Stimulated activated CD8-positive, alpha-beta memory T cell treated with anti-CD3 and anti-CD28 coated beads, Interleukin-4, amount 100 ng/mL, for 24 hours (primary cell): ENCODE measurements at regions not wholly inside any gene's neighbourhood (a gene's known extent, or its start where the extent isn't known, plus 50 kb on each side); places are given as distances from the start of the nearest gene placed in this dataset.
"Not testable (repeated sequence)": the region's sequence is repeated elsewhere in the genome, so short reads cannot be mapped to it uniquely, and the experiment has no call there.

Source experiments
- DNase-seq: peaks from one replicate; pipeline ENCODE4 v3.0.0-alpha.2; 2020; ENCODE audit warnings: low read depth

GRCh38 chr4:123674762-123675465 lies 278.3 kb downstream of the SPRY1 start:
- DNase-seq: no peak

- no peak for DNase-seq
Observed at GRCh38 chr4:123675567-123675966, 279.0 kb downstream of the SPRY1 start.

DNA sequence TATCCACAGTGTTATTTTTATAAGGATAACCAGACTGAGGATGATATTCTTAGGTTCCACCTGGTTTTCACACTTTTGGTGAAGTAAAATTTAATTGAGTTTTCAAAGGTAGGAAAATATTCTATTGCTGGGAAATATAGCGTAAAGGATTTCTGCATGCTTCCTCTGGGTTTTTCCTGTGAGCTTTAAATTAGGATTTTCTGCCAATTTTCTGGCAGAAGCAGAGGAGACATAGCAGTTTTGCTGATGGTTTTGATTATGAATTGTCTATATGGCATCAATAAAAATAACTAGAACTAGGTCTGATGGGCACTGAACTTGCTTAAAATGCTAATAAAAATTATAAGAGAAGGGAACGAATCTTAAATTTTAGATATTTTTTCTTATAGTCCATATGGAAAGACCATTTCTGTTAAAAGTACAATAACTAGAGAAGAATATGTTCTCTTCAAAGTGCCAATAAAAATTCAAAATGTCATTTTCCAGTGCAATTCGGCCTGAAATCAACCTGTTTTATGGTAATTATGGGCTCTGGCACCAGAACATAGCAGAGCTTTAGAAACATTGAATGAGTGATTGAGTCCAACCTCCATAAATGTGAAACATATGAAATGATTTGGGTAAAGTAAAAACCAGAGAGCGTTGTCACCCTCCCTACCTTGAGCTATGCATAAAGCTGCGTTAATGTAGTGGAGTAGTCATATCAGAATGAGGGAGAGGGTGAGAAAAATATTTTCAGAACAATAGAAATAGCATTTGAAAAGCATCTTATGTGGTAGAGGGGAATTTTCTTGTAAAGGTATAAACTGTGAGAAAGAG lies 279.7 kb downstream of the SPRY1 start:
- DNase-seq: no peak

- DNase-seq: no peak
Observed at GRCh38 chr4:123676890-123677229, 280.3 kb downstream of the SPRY1 start.

DNA sequence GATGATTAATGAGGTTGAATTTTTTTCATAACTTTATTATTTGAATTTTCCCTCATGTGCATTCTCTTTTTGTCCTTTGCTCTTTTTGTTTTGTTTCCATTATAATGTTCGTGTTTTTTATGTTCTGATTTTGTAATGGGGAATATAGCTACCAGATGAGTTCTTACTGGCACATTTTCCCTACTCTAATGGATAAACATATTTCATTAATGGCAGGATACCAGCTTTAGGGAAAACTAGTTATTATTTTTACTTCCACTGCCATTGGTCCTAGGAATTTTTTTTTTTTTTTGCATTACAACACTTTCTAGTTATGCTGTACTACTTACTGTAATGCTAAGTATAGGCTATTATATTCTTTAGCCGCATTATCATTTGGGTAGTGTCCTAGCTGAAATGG lies 286.3 kb downstream of the SPRY1 start:
- no peak for DNase-seq

DNA sequence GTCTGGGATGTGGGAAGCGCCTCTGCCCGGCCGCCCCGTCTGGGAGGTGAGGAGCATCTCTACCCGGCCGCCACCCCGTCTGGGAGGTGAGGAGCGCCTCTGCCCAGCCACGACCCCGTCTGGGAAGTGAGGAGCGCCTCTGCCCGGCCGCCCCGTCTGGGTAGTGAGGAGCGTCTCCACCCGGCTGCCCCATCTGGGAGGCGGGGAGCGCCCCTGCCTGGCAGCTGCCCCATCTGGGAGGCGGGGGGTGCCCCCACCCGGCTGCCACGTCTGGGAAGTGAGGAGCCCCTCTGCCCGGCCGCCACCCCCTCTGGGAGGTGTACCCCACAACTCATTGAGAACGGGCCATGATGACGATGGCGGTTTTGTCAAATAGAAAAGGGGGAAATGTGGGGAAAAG lies 288.3 kb downstream of the SPRY1 start:
- not testable (repeated sequence) for DNase-seq

DNA sequence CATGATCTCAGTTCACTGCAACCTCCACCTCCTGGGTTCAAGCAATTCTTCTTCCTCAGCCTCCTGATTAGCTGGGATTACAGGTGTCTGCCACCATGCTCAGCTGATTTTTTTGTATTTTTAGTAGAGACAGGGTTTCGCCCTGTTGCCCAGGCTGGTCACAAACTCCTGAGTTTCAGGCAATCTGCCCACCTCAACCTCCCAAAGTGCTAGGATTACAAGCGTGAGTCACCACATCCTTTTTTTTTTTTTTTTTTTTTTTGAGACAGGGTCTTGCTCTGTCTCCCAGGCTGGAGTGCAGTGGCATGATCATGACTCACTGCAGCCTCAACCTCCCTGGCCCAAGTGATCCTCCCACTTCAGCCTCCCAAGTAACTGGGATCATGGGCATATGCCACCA lies 298.9 kb downstream of the SPRY1 start:
- not testable (repeated sequence) for DNase-seq

GRCh38 chr4:123696687-123697086 lies 300.1 kb downstream of the SPRY1 start:
- no peak for DNase-seq

DNA sequence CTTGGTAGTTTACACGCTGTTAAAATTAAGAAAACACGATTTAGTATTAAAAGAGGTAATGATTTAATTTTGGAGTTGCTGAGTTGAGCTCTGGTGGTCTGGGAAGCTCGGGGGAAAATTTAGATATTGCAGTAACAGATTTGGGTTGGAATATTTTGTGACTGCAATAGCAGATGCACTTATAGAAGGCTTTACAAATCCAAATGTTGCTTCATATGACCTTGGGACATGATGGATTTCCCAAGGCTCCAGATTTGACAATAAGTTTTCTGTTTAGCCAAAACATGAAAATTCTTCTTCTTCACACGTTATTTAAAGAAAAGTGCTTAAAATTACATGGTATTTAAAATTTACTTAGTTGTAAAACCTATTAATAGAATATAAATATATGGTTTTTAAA lies 302.0 kb downstream of the SPRY1 start:
- DNase-seq: no peak

GRCh38 chr4:123699880-123700771 lies 303.5 kb downstream of the SPRY1 start:
- no peak for DNase-seq

GRCh38 chr4:123701131-123701575 lies 304.6 kb downstream of the SPRY1 start:
- no peak for DNase-seq

GRCh38 chr4:123705419-123705818 lies 308.8 kb downstream of the SPRY1 start:
- DNase-seq: no peak

DNA sequence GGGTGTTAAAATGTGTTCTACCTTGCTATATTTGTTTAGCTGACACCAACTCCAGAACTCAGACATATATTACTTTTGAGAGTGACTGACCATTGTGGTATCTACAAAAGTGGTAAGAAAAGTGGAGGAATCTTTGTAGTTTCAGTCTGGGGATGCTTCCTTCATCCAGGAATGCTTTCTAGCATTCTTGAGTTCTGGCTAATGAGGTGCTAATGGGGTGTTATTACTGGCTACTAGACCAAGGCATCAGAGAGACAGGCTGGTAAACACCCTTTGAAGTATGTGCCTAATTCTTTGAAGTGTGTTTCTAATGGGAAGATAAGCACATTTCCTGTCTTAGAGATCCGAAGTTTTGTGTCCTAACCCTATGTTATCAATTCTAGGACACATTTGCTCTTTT lies 310.4 kb downstream of the SPRY1 start:
- DNase-seq: no peak

DNA sequence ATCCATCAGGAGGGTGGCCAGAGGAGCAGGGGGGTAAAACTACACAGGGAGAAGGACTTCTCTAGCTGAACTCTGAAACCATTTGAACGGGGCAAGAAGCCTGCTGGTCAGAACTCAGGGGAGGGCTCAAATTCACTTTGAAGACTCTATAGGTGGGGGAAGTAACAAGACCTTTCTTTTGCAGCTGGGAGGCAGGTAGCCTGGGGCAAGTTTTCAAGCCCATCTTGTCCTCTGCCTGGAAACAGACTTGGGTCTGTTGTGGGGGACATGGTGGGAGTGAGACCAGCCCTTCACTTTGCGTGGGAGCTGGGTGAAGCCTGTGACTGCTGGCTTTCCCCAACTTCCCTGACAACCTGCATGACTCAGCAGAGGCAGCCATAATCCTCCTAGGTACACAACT lies 312.3 kb downstream of the SPRY1 start:
- DNase-seq: no peak

GRCh38 chr4:123709336-123709735 lies 312.7 kb downstream of the SPRY1 start:
- DNase-seq: no peak

- no peak for DNase-seq
Observed at GRCh38 chr4:123731035-123731434, 334.4 kb downstream of the SPRY1 start.

DNA sequence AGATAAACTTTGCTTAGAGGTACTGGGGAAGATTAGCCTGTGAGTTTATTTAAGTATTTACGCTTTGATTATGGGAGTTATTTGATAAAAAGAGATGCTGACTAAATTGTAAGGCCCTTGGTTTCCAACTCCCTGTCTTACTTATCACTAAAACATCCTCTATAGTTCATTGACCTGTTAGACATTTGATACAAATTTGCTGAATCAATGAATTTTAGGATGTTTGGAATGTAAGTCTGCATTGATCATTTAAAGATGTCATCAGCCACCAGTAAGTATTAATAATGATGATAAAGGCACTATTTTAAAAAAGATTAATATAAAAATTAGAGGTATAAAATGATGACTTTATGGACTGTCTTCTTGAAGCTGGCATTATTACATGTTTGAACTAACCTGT lies 340.6 kb downstream of the SPRY1 start:
- DNase-seq: no peak

DNA sequence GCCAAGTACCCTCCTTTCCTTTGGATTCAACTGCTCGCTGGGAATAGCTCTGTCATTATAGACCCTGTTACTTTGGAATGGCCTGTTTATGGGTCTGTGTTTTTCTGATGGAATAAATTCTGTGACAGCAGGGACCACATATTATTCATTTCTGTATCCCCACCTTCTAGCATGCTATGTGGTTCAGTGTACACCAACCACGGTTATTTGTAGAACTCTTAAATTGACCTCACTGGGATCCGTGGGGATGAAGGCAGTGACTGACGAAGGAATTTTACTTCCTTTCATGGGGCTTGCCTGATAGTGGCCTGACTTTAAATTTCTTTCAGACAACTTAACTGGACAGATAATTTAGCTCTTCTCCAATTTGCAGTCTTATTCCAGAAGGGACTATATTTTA lies 343.2 kb downstream of the SPRY1 start:
- no peak for DNase-seq

- DNase-seq: no peak
Observed at GRCh38 chr4:123740236-123740635, 343.6 kb downstream of the SPRY1 start.

DNA sequence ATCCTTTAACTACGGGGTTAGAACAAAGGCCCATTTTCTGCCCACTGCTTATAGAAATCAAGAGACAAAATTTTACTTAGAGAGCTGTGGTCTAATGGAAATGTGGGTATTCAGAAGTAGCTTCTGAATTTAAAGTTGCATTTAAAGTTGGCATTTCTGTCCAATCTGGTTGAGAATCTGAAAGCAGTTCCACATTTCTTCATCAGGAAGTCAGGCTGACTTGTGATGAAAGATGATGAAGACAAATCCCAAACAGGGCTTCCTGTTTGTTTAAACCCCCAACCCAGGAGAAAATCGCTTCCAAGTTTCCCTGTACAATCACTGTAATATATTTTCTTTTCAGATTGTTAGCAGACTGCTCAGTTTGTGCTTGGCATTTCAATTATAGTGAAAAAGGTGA lies 345.3 kb downstream of the SPRY1 start:
- DNase-seq: no peak

GRCh38 chr4:123743848-123744247 lies 347.3 kb downstream of the SPRY1 start:
- DNase-seq: no peak

DNA sequence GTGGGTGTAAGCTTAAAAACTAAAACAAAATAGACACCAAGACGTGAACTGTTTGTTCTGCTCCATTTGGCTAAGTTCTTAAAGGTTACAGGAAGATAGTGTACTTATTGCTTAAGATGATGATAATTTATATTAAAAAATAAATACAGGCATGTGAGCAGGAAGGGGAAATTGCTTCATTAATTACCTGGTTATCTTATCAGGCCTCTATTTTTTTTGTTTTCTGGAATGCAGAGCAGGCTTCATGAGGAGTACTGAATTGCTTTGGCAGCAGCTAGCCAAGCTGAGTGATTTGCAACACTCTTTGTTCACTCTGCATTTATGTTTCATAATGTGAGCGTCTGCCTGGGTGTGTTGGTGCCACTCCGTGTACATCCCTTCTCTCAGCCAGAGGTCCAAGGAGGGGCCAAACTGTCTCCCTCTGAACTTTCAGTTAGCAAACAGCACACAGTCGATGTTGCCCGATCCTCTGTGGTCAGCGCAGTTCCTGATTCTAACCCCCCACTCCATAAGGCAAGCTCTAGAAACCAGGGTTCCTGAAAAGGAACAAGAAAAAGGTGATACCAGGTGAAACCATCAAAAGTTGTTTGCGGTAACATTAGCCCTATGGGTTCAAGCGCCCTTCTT lies 348.2 kb downstream of the SPRY1 start:
- no peak for DNase-seq
